ENCODE measurements at regions not wholly inside any gene's neighbourhood (a gene's known extent, or its start where the extent isn't known, plus 50 kb on each side); places are given as distances from the start of the nearest gene placed in this dataset.

DNA sequence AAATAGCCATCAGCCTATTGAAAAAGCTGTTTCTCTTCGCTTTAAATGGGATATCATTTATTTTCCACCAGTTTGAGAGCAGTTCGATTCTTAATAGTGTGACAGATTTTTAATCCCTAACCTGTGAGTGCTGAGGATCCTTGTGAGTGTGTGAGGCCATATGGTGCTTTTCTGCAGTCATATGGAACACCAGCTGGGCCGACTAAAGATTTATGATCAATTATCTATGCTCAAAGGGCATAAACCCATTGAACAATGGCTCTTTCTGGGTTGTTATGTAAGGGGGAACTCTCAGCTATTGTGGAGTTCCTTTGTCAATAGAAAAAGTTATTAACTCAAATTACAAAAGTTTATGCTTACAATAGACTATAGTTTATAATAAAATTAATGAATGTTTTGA lies 1003.6 kb downstream of the FAT4 start:
- TF ChIP-seq ZNF274 (IDR thresholded peaks at IDR 0.05; ENCODE audit: low read depth, low read length): no peak
- TF ChIP-seq YY1 (IDR thresholded peaks at IDR 0.05; ENCODE audit: insufficient read depth, insufficient read length): no peak
- TF ChIP-seq SUZ12 (IDR thresholded peaks at IDR 0.05; ENCODE audit: extremely low read depth, insufficient read depth, insufficient read length): no peak
